GM19043 (cell line): ENCODE measurements at regions not wholly inside any gene's neighbourhood (a gene's known extent, or its start where the extent isn't known, plus 50 kb on each side); places are given as distances from the start of the nearest gene placed in this dataset.

Experiments
- ATAC-seq: cut with Tn5 transposase; IDR thresholded peaks from one replicate; pipeline ENCODE4 v1.9.1; 2021; ENCODE audit warnings: low read depth; ENCODE audit not compliant: unreplicated experiment

- ATAC-seq: no peak
Measured at GRCh38 chr13:102940143-102940542, 94.3 kb downstream of the ERCC5 start.

GRCh38 chr13:102935896-102936321 lies 90.1 kb downstream of the ERCC5 start:
- ATAC-seq: peak; percentile 67

GRCh38 chr13:102933523-102933922 lies 87.7 kb downstream of the ERCC5 start:
- ATAC-seq: no peak

- ATAC-seq: no peak
Measured at GRCh38 chr13:102933122-102933521, 87.3 kb downstream of the ERCC5 start.

- ATAC-seq: no peak
Measured at GRCh38 chr13:102932331-102932730, 86.5 kb downstream of the ERCC5 start.

- ATAC-seq: no peak
Measured at GRCh38 chr13:102930566-102930965, 84.7 kb downstream of the ERCC5 start.

- ATAC-seq: no peak
Measured at GRCh38 chr13:102928941-102929675, 83.3 kb downstream of the ERCC5 start.
